DND-41 (cell line): ENCODE measurements at regions not wholly inside any gene's neighbourhood (a gene's known extent, or its start where the extent isn't known, plus 50 kb on each side); places are given as distances from the start of the nearest gene placed in this dataset.

Experiments
- ATAC-seq: fragments of 200-7000 bp; cut with Tn5 transposase; 3 replicates; pipeline ENCODE4 v1.9.1; 2021; ENCODE audit warnings: low read depth; ENCODE audit not compliant: insufficient read depth
- DNase-seq: peaks from one replicate; pipeline ENCODE4 v3.0.0-alpha.2; 2020
- H2AFZ ChIP-seq: 2 replicates; pipeline ENCODE4 v1.6.0; 2012; ENCODE audit warnings: low read depth, low read length
- H3K27ac ChIP-seq: 2 replicates; pipeline ENCODE4 v1.5.1; 2012; ENCODE audit warnings: low read length, inconsistent platforms
- H3K27me3 ChIP-seq: fragments of 200-600 bp; sonication (generic); 2 replicates; pipeline ENCODE4 v1.6.0; 2012; ENCODE audit warnings: low read length, mild to moderate bottlenecking, inconsistent platforms; ENCODE audit not compliant: insufficient read depth, poor library complexity
- H3K36me3 ChIP-seq: 2 replicates; pipeline ENCODE4 v1.5.1; 2012; ENCODE audit warnings: low read length, inconsistent platforms; ENCODE audit not compliant: insufficient read depth
- H3K4me1 ChIP-seq: 2 replicates; pipeline ENCODE4 v1.5.1; 2012; ENCODE audit warnings: mild to moderate bottlenecking, low read length; ENCODE audit not compliant: insufficient read depth
- H3K4me2 ChIP-seq: 2 replicates; pipeline ENCODE4 v1.6.0; 2012; ENCODE audit warnings: mild to moderate bottlenecking, moderate library complexity, low read length, inconsistent platforms; ENCODE audit not compliant: insufficient read depth
- H3K4me3 ChIP-seq, 2 experiments: fragments of 200-600 bp in 1 of 2; shearing (Covaris generic) in 1 of 2; 2 replicates each; pipeline ENCODE4 v1.5.1; 2012 to 2016; ENCODE audit warnings: inconsistent platforms in 2 of 2, low read length in 2 of 2, mild to moderate bottlenecking in 2 of 2, low read depth in 1 of 2, moderate library complexity in 1 of 2
- H3K79me2 ChIP-seq: 2 replicates; pipeline ENCODE4 v1.6.0; 2012; ENCODE audit warnings: low read length, inconsistent platforms; ENCODE audit not compliant: insufficient read depth
- H3K9ac ChIP-seq: 2 replicates; pipeline ENCODE4 v1.6.0; 2012; ENCODE audit warnings: low read depth, mild to moderate bottlenecking, inconsistent platforms, low read length, moderate library complexity
- H3K9me3 ChIP-seq: 2 replicates; pipeline ENCODE4 v1.5.1; 2012; ENCODE audit warnings: low read length, moderate library complexity, mild to moderate bottlenecking, inconsistent platforms; ENCODE audit not compliant: insufficient read depth, severe bottlenecking
- H4K20me1 ChIP-seq: 2 replicates; pipeline ENCODE4 v1.6.0; 2012; ENCODE audit warnings: low read length; ENCODE audit not compliant: insufficient read depth
- CTCF ChIP-seq: IDR thresholded peaks from 2 replicates; pipeline ENCODE4 v1.5.1; 2012; ENCODE audit warnings: borderline replicate concordance, low read length, moderate library complexity, mild to moderate bottlenecking; ENCODE audit not compliant: poor library complexity, severe bottlenecking; ENCODE audit errors: extremely low read depth
- EZH2 ChIP-seq: IDR thresholded peaks from 3 replicates; pipeline ENCODE4 v1.6.1; 2012; ENCODE audit warnings: borderline replicate concordance, low read depth, mild to moderate bottlenecking, moderate library complexity, low read length, inconsistent platforms; ENCODE audit not compliant: severe bottlenecking

DNA sequence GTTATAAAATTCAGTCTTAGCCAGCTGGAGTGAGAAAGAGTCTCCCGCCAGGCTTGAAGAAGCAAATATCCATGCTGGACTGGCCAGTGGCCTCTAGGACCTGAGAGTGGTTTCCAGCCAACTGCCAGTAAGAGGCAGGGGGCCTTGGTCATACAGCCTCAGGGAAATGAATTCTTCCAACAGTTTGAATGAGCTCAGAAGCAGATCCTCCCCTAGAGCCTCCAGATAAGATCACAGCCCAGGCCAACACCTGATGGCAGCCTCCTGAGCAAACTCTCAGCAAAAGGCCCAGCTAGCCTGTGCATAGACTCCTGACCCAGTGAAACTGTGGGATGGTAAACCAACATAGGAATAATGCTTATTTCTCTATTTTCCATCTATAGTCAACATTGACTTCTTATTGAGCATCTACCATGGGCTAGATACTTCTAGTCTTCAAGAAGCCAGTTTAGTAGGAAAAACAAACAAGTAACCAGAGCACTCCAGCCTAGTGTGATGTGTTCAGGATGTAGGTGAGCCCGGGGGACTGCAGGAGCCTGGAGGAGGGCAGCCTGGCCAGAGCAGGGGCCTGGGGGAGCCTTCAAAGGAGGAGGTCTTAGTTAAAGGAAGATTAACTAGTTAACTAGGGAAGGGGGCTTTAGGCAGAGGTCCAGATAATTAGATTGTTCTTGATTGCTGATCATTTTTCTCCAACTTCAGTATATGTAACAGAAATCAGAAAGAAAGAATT lies 115.4 kb upstream of the ADO start:
- H4K20me1 ChIP-seq, result no peaks in the 10 kb centered on the region

GRCh38 chr10:62689712-62690111 lies 114.8 kb upstream of the ADO start:
- Histone ChIP-seq H3K79me2 (no peaks in the 10 kb centered on the region), H3K4me3 (no peak overlapping the region), H3K27me3 (no peaks in the 10 kb centered on the region), H3K4me2 (no peak overlapping the region), H3K4me1 (no peaks in the 10 kb centered on the region), H3K36me3 (no peaks in the 10 kb centered on the region), H3K9me3 (no peaks in the 10 kb centered on the region), H3K9ac (no peak overlapping the region), H2AFZ (no peak overlapping the region), H4K20me1 (no peaks in the 10 kb centered on the region), H3K27ac (no peak overlapping the region)
- DNase-seq (no peak), ATAC-seq (no peak)
- TF ChIP-seq CTCF (no peak), EZH2 (no peak)

More for the DNA sequence above, 115.4 kb upstream of the ADO start:
- Histone ChIP-seq H3K36me3 (no peaks in the 10 kb centered on the region), H3K4me1 (no peaks in the 10 kb centered on the region), H3K4me2 (no peak overlapping the region), H3K79me2 (no peaks in the 10 kb centered on the region), H3K27ac (no peak overlapping the region), H3K9me3 (no peaks in the 10 kb centered on the region), H3K27me3 (no peaks in the 10 kb centered on the region), H2AFZ (no peak overlapping the region), H3K4me3 (no peak overlapping the region), H3K9ac (no peak overlapping the region)
- DNase-seq (no peak), ATAC-seq (no peak)
- TF ChIP-seq CTCF (no peak), EZH2 (no peak)

GRCh38 chr10:62690703-62691102 lies 113.8 kb upstream of the ADO start:
- ATAC-seq (no peak), DNase-seq (no peak)
- TF ChIP-seq EZH2 (no peak), CTCF (no peak)
- Histone ChIP-seq H3K27me3 (no peaks in the 10 kb centered on the region), H4K20me1 (no peaks in the 10 kb centered on the region), H3K9ac (no peak overlapping the region), H3K36me3 (no peaks in the 10 kb centered on the region), H3K4me1 (no peaks in the 10 kb centered on the region), H3K4me2 (no peak overlapping the region), H2AFZ (no peak overlapping the region), H3K79me2 (no peaks in the 10 kb centered on the region), H3K4me3 (no peak overlapping the region), H3K27ac (no peak overlapping the region), H3K9me3 (no peaks in the 10 kb centered on the region)

DNA sequence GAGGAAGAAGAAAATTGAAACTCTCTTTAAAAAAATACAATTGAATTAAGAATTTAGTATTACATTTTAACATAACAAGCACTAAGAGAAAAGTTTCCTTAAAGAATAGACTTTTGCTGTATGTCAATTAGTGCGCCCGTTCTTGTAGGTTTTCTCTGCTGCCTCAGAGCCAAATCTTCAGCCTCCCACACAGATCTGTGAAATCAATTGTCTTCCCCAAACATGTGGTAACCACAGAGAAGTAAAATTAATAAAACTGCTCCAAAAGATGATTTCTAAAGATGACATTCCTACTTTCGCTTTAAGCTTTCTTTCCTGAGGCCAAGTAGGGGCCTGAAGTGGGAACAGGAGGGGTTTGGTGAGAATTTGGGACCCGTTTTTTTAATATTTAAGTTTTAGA lies 113.2 kb upstream of the ADO start:
- H3K4me3 ChIP-seq, result no peak overlapping the region
- no peak overlapping the region for H2AFZ ChIP-seq
- no peaks in the 10 kb centered on the region for H4K20me1 ChIP-seq
- H3K27ac ChIP-seq, result no peak overlapping the region
- TF ChIP-seq EZH2 (no peak), CTCF (no peak)
- ATAC-seq (no peak), DNase-seq (no peak)
- H3K9ac ChIP-seq, result no peak overlapping the region
- no peaks in the 10 kb centered on the region for H3K4me1 ChIP-seq
- H3K9me3 ChIP-seq, result no peaks in the 10 kb centered on the region
- H3K79me2 ChIP-seq, result no peaks in the 10 kb centered on the region
- H3K36me3 ChIP-seq, result no peaks in the 10 kb centered on the region
- H3K27me3 ChIP-seq, result no peaks in the 10 kb centered on the region
- no peak overlapping the region for H3K4me2 ChIP-seq
